ENCODE measurements at regions not wholly inside any gene's neighbourhood (a gene's known extent, or its start where the extent isn't known, plus 50 kb on each side); places are given as distances from the start of the nearest gene placed in this dataset.

- H3K4me3 ChIP-seq (ENCODE audit: low read depth, low read length) = no peak overlapping the region
- TF ChIP-seq MYC (IDR thresholded peaks at IDR 0.05; ENCODE audit: low read depth, low read length) (no peak), MAX (IDR thresholded peaks at IDR 0.05; ENCODE audit: low read depth, low read length) (no peak), POLR2A (IDR thresholded peaks at IDR 0.05; ENCODE audit: extremely low read depth, insufficient read length) (no peak)
- TF ChIP-seq, protein P1, sequence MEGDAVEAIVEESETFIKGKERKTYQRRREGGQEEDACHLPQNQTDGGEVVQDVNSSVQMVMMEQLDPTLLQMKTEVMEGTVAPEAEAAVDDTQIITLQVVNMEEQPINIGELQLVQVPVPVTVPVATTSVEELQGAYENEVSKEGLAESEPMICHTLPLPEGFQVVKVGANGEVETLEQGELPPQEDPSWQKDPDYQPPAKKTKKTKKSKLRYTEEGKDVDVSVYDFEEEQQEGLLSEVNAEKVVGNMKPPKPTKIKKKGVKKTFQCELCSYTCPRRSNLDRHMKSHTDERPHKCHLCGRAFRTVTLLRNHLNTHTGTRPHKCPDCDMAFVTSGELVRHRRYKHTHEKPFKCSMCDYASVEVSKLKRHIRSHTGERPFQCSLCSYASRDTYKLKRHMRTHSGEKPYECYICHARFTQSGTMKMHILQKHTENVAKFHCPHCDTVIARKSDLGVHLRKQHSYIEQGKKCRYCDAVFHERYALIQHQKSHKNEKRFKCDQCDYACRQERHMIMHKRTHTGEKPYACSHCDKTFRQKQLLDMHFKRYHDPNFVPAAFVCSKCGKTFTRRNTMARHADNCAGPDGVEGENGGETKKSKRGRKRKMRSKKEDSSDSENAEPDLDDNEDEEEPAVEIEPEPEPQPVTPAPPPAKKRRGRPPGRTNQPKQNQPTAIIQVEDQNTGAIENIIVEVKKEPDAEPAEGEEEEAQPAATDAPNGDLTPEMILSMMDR (IDR thresholded peaks at IDR 0.05; ENCODE audit: low read depth, low read length) = no peak
- DNase-seq (ENCODE audit: low read depth) = no peak
Measured at GRCh38 chr20:55173601-55174000, 698.2 kb downstream of the DOK5 start.

DNA sequence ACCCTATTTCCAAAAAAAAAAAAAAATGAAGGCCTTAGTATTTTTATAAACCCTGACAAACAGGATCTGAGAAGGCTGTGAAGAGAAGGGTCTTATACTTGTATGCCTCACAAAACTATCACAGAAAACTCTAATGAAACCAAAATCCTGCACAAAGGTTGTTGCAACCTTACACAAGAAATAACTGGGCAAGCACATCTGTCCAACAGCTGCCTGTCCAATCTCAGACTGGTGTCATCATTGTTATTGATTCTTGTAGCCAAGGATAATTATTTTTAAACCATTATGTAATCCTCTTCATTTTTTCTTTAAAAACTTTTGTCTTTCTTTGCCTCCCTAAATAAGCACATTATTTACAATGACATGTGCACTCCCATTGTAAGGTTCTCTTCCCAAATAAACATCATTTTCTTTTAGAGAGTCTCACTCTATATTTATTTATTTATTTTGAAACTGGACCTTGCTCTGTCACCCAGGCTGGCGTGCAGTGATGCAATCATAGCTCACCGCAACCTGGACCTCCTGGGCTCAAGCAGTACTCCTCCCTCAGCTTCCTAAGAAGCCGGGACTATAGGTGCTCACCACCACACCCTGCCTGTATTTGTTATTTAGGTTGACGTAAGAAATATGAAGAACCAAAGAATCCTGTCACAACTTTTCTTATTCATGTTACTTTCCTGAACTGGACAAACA is 697.1 kb downstream of the DOK5 start:
- H3K4me3 ChIP-seq (ENCODE audit: low read depth, low read length) = no peak overlapping the region
- TF ChIP-seq POLR2A (IDR thresholded peaks at IDR 0.05; ENCODE audit: extremely low read depth, insufficient read length) (no peak), MAX (IDR thresholded peaks at IDR 0.05; ENCODE audit: low read depth, low read length) (no peak), MYC (IDR thresholded peaks at IDR 0.05; ENCODE audit: low read depth, low read length) (no peak)
- TF ChIP-seq, protein P1 (IDR thresholded peaks at IDR 0.05; ENCODE audit: low read depth, low read length) = no peak
- no peak for DNase-seq (ENCODE audit: low read depth)

DNA sequence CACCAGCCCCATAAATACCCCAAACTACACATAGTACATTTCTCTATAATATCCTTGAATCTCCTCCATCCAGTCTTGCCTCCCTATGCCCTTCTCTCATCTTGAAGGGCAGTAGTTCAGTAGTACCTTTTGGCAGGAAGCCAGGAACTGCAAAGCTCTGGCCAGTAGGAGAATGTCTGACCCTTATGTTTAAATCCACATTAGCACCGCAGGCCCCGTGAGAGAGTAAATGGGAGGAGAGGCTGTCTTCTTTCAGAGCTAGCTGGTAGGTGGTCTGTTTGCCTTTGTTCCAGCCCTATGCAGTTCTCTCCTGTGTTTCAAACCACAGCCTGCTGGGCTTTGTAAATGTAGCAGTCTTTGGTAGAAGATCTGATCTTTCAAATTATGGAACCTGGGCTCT is 690.7 kb downstream of the DOK5 start:
- H3K4me3 ChIP-seq (ENCODE audit: low read depth, low read length) = no peak overlapping the region
- TF ChIP-seq, protein P1 (IDR thresholded peaks at IDR 0.05; ENCODE audit: low read depth, low read length) = no peak
- DNase-seq (ENCODE audit: low read depth) = no peak

DNA sequence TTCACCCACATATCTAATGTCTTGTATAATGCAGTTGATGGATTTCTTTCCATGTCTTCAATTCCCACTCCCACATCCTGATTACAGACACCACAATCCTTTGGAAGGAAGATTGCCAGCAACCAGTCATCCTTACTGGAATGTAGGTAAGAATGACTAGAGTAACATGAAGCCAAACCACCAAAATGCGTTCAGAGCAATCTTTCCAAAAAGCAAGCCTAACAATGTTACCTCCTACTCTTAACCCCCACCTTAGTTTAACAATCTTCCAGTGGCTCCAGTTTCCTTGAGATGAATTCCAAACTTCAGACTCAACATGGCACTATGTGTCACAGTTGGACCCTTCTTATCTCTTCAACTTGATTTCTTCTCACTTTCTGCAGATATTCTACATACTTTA is 685.6 kb downstream of the DOK5 start:
- TF ChIP-seq POLR2A (IDR thresholded peaks at IDR 0.05; ENCODE audit: extremely low read depth, insufficient read length) = no peak
- TF ChIP-seq, protein P1 (IDR thresholded peaks at IDR 0.05; ENCODE audit: low read depth, low read length) = no peak
- TF ChIP-seq MAX (IDR thresholded peaks at IDR 0.05; ENCODE audit: low read depth, low read length) = no peak
- no peak for TF ChIP-seq MYC (IDR thresholded peaks at IDR 0.05; ENCODE audit: low read depth, low read length)
- no peak for DNase-seq (ENCODE audit: low read depth)
- no peak overlapping the region for H3K4me3 ChIP-seq (ENCODE audit: low read depth, low read length)

- no peak overlapping the region for H3K4me3 ChIP-seq (ENCODE audit: low read depth, low read length)
- DNase-seq (ENCODE audit: low read depth) = no peak
- TF ChIP-seq, protein P1 (IDR thresholded peaks at IDR 0.05; ENCODE audit: low read depth, low read length) = no peak
- no peak for TF ChIP-seq MAX (IDR thresholded peaks at IDR 0.05; ENCODE audit: low read depth, low read length)
- no peak for TF ChIP-seq POLR2A (IDR thresholded peaks at IDR 0.05; ENCODE audit: extremely low read depth, insufficient read length)
- TF ChIP-seq MYC (IDR thresholded peaks at IDR 0.05; ENCODE audit: low read depth, low read length) = no peak
Measured at GRCh38 chr20:55160037-55160436, 684.6 kb downstream of the DOK5 start.

DNA sequence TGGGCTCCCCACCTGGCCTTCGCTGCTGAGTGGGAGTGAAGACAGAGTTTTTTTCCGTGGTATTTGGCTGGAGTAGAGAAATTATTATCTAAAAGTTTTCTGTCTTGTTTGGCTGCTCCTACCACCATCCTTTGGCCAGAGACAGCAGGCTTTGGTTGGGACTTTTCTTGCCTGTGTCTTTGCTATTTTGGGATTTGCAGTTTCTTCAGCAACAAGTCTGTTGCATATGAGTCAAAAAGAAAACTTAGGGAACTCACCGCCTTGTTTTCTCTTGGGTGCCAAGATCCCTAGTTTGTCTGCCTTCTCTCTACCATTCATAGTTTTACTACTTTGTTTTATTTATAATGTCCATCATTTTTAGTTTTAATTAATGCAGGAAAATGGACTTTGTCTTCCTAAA is 683.8 kb downstream of the DOK5 start:
- TF ChIP-seq MYC (IDR thresholded peaks at IDR 0.05; ENCODE audit: low read depth, low read length) = no peak
- no peak for TF ChIP-seq POLR2A (IDR thresholded peaks at IDR 0.05; ENCODE audit: extremely low read depth, insufficient read length)
- TF ChIP-seq, protein P1 (IDR thresholded peaks at IDR 0.05; ENCODE audit: low read depth, low read length) = no peak
- DNase-seq (ENCODE audit: low read depth) = no peak
- no peak overlapping the region for H3K4me3 ChIP-seq (ENCODE audit: low read depth, low read length)
